ENCODE measurements at regions not wholly inside any gene's neighbourhood (a gene's known extent, or its start where the extent isn't known, plus 50 kb on each side); places are given as distances from the start of the nearest gene placed in this dataset.
A peak's percentile ranks its signal among the peaks of the same experiment; 100 is the strongest.
"Not testable (repeated sequence)": the region's sequence is repeated elsewhere in the genome, so short reads cannot be mapped to it uniquely, and the experiment has no call there.

DNA sequence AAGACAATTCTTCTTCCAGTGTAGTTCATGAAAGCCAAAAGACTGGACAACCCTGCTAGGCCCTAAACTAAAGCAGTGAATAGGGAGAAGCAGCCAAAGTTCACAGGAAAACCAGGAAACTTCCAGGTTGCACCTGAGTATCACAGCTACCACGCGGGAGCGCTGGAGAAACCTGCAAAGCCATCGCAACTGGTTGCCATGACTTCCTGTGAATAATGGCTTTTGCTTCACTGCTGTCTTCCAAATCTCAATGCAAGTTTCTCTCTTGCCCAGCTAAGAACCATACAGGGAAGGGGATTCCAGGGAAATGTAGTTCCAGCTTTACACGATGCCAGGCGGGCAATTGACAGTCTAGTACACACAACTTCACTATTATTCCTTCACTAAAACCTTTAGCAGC lies 114.1 kb downstream of the GXYLT1 start:
- no peak for DNase-seq

DNA sequence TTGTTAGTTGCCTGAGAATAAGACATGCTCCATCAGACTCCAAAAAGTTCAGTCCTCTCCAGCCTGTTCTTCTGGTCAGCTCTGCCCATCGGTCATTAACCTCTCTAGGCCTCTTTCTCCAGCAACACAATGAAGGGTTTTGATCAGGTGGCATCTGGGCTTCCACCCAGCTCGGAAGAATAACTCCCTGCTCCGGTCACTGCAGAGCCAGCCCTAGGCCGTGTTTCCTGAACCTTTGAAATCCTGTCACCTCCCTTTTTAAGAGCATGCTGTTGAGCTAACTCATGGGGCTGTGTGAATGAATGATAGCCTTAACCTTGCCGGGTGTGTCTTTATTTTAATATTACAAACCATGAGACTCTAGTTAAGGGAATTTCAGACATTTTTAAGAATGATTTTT lies 117.1 kb downstream of the GXYLT1 start:
- DNase-seq, result no peak

DNA sequence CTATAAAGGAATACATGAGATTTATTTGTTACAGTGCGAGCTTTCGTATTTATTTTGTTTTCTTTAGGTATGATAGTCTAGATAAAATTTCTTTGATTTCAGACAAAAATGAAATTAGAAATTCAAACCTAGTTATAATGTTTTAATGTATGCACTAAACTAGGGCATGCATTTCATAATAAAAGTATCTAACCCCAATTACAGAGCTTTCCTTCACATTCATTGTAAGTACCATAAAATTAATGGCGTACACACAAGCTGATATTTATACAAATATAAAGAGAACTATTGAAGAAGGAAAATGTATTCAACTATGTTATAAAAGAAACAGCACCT lies 120.2 kb downstream of the GXYLT1 start:
- no peak for DNase-seq

DNA sequence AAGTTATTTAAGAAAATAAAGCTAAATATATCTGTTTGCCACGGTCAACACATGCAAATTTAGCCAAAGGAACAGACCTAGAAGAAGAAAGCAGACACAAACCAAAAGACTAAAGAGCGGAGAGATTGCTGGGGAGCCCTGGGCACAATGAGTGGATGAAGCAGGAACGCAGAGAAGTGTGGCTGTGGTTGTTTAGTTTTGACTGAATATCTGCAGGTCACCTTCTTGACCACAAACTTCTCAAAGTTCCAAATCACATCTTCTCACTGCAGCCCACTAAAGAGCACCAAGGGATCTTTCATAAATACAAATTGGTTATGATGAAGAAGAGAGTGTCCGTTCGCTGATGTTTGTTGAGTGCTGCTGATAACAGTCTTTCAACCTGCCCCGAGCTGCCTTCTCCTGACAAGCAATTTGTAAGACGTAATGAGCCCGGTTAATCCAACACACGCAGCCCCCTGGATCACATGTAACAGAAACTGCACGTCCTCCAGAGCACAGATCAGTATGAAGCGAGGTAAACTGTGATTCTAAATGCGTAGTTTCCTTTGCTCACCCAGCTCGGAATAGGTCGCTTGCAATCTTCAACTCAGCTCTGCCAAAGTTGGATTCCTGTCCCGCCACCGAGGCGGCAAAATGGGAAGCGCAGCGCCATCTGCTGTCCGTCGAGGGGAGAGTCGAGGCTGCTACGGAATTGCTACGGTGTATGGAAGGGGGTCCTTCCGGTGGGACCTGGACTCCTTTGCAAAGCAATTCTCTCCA lies 120.8 kb downstream of the GXYLT1 start:
- peak; percentile 17 for DNase-seq

DNA sequence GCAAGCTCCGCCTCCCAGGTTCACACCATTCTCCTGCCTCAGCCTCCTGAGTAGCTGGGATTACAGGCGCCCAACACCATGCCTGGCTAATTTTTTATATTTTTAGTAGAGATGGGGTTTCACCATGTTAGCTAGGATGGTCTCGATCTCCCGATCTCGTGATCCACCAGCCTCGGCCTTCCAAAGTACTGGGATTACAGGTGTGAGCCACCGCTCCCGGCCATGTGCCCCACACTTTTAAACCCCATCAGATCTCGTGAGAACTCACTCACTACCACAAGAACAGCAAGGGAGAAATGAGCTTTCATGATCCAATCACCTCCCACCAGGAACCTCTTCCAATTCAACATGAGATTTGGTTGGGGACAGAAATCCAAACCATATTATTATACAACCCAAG lies 122.7 kb downstream of the GXYLT1 start:
- not testable (repeated sequence) for DNase-seq

DNA sequence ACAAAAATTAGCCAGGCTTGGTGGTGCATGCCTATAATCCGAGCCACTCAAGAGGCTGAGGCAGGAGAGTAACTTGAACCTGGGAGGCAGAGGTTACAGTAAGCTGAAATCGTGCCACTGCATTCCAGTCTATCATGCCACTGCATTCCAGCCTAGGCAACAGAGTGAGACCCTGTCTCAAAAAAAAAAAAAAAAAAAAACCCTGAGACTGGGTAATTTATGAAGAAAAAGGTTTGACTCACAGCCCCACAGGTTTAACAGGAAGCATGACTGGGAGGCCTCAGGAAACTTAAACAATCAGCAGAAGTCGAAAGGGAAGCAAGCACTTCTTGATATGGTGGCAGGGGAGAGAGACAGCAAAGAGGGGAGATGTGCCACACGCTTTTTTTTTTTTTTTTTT lies 123.2 kb downstream of the GXYLT1 start:
- no peak for DNase-seq

DNA sequence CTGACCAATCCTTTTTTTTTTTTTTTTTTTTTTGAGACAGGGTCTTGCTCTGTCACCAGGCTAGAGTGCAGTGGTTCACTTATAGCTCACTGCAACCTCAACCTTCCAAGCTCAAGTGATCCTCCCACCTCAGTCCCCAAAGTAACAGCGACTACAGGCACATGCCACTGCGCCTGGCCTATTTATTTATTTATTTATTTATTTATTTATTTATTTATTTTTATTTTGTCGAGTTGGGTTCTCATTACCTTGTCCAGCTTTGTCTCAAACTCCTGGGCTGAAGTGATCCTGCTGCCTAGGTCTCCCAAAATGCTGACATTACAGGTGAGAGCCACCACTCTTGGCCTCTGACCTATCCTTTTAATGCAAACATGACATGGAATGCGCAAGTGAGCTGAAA lies 124.4 kb downstream of the GXYLT1 start:
- DNase-seq, result no peak

DNA sequence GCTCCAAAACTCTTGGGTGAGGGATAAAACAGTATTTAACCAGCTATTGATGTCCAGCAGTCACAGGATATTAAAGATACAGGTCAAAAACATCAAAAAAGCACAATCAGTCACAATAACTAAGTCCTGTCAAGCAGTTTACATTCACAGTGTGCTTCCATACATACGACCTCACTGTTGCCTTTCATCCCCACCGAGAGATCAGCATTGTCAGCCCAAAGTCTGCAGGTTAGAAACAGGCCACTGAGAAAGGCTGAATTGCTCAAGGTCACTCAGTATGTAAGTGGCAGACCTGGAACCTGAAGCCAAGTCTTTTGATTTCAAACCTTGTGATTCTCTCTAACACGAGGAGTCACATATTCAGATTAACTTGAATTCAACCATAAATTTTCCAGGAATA lies 124.9 kb downstream of the GXYLT1 start:
- DNase-seq, result no peak

DNA sequence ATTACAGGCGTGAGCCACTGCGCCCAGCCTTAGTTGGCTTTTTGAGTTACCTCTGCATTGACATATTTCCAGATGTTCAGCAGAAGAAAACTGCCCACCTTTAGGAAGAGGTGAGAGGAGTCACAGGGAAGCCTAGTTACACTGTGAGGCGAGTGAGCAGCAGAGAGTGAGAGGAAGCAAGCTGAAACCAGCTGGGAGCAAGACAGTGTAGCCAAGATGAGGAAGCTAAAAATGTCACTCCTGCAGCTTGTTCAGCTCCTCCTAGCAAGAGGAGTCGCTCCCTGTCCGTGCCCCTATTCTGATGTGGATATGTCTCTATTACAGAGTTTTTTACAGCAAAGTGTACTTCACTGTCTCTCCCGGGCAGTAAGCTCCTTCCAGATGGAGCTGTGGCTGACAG lies 127.6 kb downstream of the GXYLT1 start:
- no peak for DNase-seq

DNA sequence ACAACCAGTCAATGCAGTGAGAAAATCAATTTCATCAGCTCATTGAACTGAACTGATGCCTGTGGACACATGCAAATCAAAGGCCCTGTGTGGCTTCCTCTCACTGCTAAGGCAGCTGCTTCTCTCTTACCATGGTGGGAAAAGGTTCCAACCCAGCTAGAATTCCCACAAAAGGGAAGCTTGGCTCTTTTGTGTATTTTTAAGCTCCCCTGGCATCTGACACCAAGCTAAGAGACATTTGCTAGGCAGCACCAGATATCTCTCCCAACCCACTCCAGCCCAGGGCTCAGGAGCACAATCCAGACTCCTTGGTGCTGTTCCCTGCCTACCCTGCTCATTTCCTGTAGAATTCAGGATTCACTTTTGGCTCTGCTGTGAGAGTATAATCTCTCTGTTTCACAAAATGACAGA lies 129.6 kb downstream of the GXYLT1 start:
- DNase-seq, result no peak

DNA sequence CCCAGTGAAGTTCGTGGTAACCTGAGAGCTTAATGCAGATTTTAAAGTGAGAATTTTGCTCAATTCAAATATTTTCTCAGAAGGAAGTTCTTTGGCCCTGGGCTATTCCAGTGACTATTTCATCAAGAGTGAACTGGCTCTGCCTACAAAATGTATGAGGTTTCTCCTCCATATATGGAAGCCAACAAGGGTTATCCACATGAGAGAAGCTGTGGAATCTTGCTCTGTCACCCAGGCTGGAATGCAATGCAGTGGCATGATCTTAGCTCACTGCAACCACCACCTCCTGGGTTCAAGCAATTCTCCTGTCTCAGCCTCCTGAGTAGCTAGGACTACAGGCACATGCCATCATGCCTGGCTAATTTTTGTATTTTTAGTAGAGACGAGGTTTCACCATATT lies 132.2 kb downstream of the GXYLT1 start:
- DNase-seq, result not testable (repeated sequence)

DNA sequence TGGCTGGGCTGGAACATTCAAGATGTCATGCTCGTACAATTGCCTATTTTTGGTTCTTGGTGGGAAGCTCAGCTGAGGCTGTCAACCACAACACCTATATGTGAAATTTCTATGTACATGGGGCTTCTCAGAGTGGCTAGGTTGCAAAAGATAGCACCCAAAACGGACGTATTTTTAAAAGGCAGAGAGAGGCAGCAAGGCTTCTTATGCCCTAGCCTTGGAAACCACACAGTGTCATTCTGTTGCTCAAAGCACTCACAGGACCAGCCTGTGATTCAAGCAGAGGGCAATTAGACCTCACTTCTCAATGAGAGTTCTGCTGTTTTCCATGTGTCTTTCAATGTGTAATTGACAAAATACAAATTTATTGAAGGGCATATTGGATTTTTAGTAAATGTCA lies 134.0 kb downstream of the GXYLT1 start:
- DNase-seq, result peak; percentile 40

DNA sequence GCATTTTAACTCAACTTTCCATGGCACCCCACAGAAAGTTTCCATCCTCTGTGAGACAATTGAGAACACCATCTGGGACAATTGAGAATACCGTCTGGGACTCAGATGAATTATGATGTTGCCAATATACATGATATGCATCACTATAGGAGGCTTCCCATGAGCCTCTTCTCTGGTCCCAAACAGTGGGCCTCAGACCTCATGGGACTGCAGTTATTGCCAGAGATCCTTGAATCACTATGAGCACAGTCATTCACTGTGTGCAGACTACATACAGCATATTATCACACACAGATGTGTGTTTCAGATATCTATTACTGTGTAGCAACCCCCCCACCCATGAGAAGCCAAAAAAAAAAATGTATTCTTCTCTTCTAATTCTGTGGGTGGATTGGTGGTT lies 134.4 kb downstream of the GXYLT1 start:
- no peak for DNase-seq

DNA sequence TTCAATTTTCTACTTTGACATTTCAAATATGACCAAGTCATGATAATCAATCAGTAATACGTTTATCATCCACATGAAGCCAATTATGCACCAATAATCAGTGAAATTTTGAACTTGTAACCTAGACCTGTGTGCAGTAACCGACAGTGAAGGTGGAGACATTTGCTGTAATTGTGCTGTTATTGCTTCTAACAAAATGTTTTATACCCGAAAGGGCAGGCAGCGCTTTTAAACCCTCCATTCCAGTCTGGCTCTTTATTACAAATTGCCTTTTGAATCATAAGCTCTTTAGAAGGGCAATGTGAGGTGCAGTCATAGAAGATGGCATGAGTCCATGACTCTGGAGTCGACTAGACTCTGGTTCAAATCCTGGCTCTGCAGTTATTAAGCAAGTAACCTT lies 135.7 kb downstream of the GXYLT1 start:
- no peak for DNase-seq

DNA sequence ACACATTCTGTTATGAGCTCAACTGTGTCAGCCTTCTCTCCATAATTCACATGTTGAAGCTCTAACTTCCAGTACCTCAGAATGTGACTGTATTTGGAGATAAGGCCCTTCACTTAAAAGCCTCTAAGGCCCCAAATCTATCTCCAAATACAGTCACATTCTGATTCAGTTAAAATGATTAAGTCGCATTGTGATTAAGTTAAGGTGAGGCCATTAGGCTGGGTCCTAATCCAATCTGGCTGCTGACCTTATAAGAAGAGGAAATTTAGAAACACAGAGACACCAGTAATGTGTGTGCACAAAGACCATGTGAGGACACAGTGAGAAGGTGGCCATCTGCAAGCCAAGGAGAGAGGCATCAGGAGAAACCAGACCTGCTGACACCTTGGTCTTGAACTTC lies 141.6 kb downstream of the GXYLT1 start:
- DNase-seq, result no peak

DNA sequence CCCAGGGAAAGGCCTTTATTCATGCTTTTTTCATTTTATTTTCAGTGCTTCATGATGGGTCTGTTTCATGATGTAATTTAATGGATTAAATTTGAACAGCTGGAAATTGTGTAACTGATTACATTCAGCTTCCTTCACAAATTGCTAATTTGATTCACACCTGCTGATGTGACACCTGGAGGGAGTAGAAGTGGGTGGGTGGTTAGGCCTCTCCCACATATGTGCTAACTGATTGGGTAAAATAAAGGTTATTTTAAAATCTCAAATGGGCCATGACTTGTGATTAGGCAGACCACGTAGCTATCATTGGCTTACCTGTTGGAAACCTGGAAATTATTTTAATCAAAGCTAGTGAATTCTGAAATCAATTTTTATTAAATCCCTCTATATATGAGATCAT lies 142.1 kb downstream of the GXYLT1 start:
- DNase-seq, result no peak

DNA sequence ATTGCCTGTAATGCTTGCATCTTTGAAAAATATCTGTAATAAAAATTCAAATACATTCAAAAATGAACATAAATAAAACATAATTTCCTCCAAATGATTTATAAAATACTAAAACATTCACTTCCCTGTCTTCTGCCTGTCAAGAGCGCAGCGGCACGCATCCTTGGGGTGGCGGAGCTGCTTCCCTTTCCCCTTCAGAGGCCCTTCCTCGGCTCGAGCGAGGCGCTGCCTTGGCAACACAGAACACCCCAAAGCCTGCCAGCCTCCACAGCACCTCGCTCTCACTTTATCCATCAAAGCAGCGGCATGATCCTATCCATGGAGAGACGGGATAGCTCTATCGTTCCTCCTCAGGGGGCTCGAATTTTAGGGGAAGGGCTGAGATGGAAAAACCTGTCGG lies 146.2 kb downstream of the GXYLT1 start:
- DNase-seq, result no peak

DNA sequence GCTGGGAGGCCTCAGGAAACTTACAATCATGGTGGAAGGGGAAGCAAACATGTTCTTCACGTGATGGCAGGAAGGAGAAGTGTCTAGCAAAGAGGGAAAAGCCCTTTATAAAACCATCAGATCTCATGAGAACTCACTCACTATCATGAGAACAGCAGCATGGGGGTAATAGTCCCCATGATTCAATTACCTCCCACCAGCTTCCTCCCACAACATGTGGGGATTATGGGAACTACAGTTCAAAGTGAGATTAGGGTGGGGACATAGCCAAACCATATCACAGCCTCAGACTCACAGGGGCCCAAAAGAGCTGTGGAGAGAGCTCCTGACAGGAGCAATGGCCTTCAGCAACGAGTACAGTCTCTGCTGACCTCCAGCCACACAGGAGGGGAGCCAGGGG lies 151.4 kb downstream of the GXYLT1 start:
- no peak for DNase-seq

DNA sequence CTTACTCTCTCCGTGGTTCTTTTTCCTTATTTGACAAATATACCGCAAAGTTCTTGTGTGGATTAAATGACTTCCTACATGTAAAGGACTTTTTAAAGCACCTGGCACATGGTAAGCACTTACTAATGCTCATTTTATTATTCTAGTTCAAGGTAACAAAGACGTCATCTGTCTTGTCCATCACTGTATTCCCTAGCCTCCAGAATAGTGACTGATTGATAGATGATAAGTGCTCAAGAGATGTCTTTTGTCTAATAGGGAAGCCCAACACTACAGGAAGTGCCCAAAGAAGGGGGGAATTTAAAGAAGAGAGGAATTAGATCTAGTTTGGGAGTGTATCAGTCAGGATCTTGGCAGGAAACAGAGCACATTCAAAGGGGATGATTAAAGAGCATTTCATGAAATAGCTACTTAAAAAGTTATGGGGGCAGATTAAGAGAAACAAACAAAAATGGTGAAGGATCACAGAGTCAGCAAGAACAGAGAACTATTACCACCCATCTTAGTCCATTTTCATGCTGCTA lies 151.9 kb downstream of the GXYLT1 start:
- DNase-seq, result no peak

DNA sequence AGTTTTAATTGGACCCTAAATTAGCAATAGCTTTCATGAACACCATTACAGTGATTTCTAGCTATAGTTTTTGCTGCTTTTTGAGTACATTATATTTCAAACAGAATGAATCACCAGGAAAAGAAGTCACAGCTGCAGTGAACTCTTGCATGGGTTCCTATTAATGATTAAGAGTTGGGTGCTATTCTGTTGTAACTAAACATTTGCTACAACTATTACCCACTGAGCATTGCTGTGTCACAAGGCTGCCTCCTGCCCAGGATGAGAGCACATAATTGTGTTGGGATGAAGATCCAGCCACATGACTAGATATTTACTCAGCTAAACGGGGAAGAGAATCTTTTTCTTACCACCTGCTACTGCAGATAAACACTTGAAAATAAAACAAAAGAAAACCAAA lies 152.7 kb downstream of the GXYLT1 start:
- DNase-seq, result no peak

DNA sequence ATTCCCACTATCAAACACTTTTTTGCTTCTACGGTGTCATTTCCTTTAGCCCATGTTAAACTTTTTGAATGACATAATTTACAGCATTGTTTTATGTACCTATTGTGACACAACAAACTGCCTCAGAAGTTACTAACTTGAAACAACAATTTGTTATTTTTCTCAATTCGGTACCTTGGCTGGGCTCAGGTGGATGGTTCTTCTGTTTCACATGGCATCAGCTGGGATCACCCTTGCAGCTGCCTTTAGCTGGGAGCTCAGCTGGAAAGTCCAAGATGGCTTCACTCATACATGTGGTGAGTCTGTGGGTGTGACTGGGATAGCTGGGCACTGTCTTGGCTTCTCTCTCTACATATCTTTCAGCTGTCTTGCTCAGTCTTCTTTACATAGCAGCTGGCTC lies 156.0 kb downstream of the GXYLT1 start:
- no peak for DNase-seq

DNA sequence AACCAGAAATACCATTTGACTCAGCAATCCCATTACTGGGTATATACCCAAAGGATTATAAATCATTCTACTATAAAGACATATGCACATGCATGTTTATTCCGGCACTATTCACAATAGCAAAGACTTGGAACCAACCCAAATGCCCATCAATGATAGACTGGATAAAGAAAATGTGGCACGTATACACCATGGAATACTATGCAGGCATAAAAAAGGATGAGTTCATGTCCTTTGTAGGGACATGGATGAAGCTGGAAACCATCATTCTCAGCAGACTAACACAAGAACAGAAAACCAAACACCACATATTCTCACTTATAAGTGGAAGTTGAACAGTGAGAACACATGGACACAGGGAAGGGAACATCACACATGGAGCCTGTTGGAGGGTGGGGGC lies 158.2 kb downstream of the GXYLT1 start:
- DNase-seq, result not testable (repeated sequence)

DNA sequence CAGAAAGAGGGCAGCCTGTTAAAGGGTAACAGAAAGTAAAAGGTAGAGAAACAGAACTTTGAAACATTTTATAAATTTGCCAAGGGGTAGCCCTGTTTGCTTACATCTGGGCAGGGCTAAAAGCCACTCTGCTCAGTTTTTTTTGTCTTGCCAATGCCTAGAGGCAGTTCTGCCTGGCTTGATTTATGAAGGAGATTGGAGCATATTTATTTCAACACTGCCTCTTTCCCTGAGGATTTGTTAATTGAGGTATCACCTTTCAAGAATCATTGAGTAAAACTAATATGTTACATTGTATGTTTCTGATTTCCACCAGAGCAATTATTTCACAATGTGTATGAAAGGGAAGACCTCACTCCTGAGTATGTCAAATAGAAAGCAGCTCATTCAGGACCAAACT lies 160.8 kb downstream of the GXYLT1 start:
- no peak for DNase-seq

DNA sequence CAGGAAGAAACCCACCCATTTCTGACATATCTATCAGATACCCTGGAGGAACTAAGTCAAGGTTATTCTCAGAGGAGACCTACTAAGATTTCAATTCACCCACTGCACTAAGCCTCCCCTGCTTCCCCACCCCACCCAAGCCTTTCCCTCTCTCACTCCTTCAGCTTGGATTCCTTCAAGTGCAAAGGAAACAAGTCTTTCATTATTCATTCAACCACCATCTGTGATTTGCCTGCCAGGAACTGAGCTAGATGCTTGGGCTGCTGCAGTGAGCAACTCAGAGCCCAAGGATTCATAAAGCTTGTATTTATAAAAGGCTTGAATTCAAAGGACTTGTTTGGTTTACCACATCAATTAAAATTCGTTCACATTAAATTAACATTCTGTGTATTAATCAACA lies 161.3 kb downstream of the GXYLT1 start:
- DNase-seq, result no peak

DNA sequence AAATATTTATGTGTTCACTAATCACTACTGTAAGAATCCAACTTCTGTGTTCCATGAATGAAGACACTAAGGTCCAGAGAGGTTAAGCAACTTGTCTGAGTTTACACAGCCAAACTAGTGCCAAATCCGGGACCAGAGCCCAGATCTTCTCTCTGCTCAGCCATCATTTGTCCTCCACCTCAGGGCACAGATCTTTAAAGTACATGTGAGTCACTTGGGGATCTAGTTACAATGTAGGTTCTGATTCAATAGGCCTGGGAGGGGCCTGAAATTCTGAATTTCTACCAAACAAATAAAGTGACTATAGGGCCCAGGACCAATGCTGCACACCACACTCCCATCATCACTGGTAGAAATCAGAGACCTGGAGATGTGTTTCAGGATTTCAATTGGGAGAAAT lies 162.9 kb downstream of the GXYLT1 start:
- DNase-seq, result no peak

Data from NK-92 treated with Interleukin-12 subunit alpha and Interleukin-12 subunit beta, amount 100 ng/mL, for 24 hours (cell line).